NCI-H1105 (cell line): ENCODE measurements at regions not wholly inside any gene's neighbourhood (a gene's known extent, or its start where the extent isn't known, plus 50 kb on each side); places are given as distances from the start of the nearest gene placed in this dataset.
"Not testable (repeated sequence)": the region's sequence is repeated elsewhere in the genome, so short reads cannot be mapped to it uniquely, and the experiment has no call there.

Experiments
- DNase-seq: peaks from one replicate; lab custom pipeline; 2025; lab: John Stamatoyannopoulos, UW

DNA sequence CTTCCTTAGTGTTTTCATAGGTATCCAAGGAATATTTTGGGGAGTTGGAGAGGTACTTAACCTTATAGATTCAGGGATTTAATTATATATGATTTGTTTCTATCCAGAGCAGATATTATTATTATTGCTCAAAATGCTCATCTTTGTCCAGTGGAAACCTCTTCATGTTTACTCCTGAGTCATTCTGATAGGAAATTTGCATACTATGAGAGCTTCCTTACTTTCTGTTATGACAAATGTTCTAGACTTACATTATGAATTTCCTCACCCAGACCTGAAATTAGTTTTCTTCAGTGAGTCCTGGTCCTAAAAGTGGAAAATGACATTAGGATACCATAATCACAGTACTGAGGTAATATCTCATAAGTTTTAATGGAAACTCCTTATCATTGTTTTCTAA, 57.5 kb upstream of the PLPPR5 start:
- DNase-seq, result no peak

DNA sequence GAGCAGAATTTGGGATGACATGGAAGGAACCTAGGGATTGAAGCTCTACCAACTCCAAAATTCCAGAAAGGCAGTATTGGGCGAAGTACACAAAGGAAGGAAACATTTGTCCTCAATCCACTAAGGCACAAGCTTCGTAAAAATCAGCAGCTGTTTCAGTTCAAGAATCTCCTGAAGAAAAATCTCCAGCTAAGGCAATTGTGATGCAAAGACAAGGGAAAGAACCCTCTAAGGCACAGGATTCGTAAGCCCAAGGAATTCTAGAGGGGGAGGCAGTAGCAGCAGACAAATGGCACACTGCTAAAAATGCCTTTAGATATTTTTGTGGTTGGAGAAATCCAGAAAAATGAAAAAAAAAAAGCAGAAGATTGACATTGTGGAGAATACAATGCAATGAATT, 64.5 kb upstream of the PLPPR5 start:
- no peak for DNase-seq

DNA sequence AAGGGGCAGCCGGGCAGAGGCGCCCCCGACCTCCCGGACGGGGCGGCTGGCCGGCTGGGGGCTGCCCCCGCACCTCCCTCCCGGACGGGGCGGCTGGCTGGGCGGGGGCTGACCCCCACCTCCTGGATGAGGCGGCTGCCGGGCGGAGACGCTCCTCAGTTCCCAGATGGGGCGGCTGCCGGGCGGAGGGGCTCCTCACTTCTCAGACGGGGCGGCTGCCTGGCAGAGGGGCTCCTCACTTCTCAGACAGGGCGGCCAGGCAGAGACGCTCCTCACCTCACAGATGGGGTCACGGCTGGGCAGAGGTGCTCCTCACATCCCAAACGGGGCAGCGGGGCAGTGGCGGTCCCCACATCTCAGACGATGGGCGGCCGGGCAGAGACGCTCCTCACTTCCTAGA, 73.9 kb upstream of the PLPPR5 start:
- not testable (repeated sequence) for DNase-seq

DNA sequence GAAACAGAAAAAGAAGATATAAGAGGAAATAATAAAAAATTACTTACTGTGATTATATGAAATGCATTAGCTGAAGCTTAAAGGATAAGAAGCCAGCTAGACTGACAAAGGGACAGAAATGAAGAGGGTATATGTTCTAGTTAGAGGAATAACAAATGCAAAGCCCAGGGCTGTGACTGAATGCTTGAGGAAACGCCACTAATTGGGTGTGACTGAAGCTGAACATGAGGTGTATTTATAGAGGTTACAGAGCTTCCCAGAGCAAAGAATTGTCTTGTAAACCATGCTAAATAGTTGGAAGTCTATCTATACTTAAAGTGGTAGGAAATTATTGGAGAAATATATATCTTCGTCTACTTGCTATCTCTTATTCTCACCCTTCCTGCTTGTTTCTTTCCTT, 77.7 kb upstream of the PLPPR5 start:
- DNase-seq, result no peak

DNA sequence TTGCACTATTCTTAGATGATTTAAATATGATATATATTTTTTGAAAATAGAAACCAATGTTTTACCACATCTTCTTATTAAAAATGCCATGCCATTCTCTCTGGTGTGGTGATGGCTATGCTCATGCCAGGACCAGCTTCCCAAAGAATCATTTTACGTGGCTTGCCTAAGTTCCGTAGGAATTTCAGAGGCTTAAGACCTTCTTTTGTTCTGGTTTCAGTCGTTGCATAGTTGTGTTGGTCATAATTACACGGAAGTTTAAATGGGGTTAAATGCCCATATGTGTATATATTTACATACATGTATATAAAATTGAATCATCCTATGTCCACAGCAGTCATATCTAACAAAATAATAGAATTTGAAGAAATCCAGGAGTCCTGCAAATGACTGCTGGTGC, 78.7 kb upstream of the PLPPR5 start:
- DNase-seq, result no peak

DNA sequence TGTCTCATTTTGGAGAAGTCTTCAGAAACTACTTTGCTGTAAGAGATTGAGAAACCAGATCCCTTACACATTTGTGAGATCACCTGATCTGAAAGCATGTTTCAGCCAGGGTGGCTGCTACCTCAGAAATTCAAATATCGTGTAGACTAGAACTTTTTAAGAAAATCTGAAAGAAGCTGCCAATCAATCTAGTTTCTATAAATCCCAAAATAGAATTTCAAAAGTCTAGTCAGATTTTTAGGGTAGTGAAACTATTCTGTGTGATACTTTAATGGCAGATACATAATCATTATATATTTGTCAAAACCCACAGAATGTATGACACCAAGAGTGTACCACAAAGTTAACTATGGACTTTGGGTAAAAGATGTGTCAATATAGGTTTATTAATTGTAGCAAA, 79.9 kb upstream of the PLPPR5 start:
- DNase-seq, result no peak

DNA sequence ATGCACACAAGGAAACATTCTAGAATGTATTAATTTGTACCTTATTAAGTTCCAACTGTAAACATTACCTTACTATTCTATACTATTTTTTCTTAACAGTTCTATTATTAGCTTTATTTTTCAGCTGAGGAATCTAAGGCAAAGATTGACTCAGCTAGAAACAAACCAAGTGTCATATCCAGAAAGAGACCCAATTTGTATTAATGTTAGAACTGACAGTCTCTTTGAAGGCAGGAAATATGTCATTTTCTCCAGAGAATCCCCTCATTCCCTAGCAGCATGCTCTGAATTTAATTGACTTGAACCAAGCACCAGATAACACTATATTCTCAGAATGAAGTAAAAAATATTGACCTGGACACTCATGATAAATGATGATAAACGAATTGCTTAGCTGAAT, 81.4 kb upstream of the PLPPR5 start:
- no peak for DNase-seq

DNA sequence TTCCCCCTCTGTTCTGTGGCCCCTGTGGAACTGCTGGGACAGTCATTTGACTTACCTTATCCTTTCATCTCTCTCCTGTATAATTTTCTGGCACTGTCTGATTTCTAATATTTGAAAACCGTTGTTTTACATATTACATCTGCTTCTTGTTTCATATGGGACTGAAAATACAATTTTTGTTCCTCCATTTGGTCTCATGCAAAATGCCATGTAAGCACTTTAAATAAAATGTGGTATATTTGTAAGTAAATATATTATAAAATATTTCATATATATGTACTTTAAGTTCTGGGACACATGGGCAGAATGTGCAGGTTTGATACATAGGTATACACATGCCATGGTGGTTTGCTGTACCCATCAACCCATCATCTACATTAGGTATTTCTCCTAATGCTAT, 93.9 kb upstream of the PLPPR5 start:
- DNase-seq, result no peak

DNA sequence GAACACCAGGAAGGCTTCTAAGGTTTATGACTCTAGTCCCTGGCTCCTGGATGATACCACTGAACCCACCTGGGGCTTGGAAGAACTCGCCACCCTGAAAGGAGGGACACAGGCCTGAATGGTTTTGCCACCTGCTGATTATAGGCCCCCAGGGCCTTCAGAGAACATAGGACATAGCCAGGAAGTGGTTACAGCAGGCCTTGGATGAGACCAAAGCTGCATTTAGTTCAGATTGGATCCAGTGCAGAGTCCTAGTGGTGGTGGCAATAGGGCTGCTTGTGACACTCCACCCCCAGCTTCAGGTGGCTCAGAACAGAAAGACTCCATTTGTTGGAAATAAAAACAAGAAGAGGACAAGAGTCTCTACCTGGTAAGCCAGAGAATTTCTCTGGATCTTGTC, 101.6 kb upstream of the PLPPR5 start:
- no peak for DNase-seq

DNA sequence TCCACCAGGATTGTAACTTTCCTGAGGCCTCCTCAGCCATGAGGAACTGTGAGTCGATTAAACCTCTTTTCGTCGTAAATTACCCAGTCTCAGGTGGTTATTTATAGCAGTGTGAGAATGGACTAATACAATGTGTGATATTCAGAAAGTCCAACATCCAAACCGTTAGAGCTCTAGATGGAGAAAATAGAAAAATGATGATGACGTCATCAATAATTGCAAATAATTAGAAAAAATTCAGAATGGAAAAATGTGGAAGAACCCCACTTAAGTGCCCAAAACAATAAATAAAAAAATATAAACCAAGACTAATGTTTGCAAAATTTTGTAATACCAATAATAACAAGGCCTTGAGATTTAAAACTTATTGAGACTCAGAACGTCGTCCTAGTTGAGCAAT, 103.0 kb upstream of the PLPPR5 start:
- no peak for DNase-seq

DNA sequence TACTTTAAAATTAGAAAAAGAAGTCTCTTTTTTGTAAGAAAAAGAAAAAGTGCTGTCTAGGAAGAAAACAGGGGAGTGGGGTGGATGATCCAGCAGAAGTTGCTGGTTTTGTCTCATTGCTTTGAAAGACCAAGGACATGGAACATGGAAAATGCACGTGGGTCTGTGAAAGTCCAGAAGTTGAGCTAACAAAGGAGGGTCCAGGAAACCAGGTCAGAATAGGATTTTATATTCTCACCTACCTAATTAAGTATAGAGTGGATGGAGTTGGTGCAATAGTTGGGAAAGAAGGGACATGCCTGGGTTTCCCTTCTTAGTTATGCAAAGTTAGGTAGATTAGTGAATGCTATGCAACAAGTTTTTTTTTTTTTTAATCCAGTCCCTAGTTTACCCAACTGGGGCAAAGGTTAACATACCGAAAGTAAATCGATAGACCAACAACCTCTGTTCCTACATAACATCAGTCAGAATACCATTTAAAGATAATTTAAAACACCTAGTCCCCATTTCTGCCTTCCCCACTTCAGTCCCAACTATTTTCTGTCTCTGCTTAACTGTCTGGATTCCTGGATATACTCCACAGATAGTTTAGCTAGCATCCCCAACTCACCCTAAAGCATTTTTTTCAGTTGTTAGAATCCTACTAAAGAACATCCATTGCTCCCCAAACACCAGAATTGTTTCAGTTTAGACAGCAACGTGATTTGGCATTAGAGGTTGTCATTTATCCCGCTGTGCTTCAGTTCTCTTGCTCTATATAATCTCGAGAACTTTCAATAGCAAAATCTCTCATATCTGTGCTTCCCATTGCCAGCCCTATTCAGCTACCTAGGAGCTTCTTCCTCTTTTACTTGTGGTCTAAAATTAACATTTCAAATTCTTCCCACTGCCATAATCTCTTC, 105.7 kb upstream of the PLPPR5 start:
- DNase-seq, result no peak

DNA sequence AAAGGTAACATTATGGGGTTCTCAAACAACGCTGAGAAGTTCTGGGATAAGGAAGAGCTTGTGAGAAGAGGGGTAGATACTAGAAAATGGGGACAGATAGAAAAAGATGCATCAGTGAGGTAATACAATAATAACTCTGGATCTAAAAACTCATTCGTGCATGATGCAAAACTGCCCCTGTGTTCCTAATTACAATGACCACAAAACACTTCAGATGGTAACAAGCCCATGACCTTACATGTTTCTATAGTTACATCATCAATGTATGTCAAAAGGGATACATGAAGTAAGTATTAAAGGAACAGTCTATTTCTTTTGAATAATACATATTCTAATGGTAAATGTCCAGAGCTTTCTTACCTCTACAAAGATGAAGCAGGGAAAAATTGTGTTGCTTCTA, 110.6 kb upstream of the PLPPR5 start:
- DNase-seq, result no peak

DNA sequence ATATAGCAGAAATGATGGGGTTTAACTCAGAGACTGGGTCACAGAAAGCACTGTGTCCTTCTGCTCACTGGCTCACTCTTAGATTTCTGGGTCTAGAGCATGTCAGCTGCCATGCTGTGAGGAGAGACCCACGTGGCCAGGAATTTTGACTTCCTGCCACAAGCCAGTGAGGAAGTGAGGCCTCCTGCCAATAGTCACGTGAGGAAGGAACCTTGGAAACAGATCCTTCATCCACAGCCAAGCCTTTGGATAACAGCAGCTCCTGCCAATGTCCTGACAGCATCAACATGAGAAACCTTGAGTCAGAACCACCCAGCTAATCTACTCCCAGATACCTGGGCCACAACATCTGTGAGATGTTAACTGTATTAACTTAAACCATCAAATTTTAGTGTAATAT, 114.5 kb upstream of the PLPPR5 start:
- DNase-seq, result no peak

DNA sequence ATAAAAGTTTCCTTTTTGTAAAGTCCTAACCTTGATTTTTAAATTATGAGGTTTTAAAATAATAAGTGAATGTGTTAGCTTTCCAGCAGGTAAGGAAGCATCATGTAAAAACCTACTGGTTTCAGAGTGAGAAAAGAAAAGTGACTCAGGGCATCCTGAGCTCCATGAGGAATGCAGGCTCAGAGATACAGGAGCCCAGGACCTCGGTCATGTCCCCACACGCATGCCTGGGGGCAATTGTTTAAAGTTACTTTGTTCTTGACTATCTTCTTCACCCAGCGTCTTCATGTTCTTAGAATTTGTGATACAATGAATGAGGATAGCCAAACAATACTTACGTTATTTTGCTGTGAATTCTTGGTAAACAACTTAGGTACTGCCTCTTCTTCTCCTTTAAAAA, 117.4 kb upstream of the PLPPR5 start:
- no peak for DNase-seq

DNA sequence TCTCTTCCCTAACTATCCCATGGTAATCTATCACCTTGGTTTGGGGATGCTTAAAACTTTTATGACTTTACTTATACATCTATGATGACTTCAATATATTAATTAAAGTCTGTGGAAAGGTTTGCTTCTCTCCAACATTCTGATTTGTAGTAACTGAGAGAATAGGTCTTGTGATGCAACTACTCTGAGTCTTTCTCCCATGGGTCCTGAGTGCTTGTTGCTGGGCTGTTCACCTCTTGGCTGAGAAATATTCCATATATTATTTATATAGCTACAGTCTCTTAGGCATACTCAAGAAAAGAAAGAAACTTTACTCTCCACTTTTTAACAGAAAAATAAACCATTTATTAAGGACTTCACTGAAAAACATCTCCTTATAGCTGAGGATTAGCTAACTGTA, 119.3 kb upstream of the PLPPR5 start:
- no peak for DNase-seq

DNA sequence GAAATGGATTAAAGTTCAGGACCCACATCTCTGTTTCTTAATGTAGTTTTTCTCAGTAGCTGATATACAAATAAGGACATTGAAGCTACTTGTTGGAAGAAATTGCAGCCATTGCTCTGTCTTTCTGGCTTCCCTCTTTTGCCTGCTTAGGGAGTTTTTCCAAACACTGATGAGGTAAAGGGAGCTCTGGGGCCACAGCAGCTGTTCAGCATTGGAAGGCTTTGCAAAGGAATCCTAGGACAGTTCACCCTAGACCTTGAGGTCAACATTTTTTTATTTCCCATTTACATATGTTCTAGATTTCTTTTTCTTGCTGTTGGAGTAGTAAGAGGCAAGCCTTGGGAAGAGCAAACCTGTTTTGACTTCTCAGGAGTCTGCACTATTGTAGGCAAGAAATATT, 126.9 kb upstream of the PLPPR5 start:
- DNase-seq, result no peak

DNA sequence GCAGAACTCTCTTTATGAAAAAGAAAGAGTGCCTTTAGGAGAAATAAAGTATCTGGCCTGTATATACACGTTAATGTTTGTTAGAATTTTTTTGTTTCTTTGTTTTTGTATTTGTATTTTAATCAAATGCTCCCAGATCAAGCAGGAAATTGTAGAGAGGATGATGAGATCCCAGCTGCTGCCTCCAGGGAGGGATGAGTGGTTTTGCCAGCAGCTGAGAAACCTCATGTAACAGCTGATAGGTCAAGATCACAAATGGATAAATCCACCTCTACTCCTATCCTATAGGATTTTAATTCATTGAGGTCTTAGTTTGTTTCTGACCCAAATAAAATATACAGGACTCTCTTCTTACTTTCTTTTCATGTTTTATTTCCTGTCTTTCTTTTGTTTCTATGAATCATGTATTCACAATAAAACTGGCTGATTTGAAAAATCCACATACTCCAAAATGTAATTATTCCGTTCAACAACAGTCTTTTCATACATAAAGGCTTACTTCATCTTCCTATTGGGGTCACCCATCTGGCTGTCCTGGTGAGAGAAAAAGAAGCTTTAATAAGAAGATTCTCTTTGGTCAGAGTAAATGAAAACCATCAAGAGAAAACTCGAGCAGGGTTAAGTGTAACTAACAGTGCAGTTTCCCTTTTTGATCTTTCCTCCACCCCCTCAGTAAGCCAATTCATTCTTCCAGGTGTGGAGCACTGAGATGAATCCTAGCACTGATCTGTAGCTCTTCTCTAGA, 129.3 kb upstream of the PLPPR5 start:
- no peak for DNase-seq

DNA sequence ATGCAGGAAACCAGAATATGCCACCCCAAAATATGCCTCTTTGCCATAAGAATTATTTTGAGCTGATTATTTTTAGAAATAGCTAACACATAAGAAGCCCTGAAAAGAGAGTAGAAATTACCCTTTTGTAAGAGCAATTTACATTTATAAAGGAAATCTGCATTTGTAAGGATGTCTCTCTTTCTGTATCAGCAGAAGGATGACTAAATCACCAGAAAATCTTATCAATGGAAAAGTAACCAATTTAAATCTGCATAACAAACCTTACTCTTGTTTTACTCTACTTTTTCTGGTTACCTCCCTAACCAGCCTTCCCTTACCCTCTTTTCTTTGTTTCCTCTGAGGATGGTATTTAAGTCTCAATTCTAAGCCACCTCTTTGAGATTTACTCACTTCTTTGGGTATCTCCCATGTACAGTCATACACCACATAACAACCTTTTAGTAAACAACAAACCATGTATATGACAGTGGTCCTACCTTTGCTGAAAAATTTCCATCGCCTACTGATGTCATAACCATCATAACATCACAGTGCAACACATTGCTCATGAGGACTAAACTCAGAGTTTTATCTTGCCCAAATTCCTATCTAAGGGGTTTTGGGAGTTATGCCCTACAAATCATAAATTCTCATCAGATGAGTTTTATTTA, 126.6 kb upstream of the PLPPR4 start:
- DNase-seq, result no peak

DNA sequence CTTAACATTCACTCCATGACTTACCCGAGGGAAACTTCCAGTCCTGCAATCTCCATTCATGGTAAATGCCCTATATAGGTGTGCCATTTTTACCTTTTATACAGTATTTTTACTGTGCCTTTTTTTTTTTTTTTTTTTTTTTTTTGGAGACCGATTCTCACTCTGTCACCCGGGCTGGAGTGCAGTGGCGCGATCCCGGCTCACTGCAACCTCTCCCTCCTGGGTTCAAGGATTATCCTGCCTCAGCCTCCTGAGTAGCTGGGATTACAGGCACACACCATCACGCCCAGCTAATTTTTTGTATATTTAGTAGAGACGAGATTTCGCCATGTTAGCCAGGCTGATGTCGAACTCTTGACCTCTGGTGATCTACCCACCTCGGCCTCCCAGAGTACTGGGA, 124.4 kb upstream of the PLPPR4 start:
- DNase-seq, result no peak

DNA sequence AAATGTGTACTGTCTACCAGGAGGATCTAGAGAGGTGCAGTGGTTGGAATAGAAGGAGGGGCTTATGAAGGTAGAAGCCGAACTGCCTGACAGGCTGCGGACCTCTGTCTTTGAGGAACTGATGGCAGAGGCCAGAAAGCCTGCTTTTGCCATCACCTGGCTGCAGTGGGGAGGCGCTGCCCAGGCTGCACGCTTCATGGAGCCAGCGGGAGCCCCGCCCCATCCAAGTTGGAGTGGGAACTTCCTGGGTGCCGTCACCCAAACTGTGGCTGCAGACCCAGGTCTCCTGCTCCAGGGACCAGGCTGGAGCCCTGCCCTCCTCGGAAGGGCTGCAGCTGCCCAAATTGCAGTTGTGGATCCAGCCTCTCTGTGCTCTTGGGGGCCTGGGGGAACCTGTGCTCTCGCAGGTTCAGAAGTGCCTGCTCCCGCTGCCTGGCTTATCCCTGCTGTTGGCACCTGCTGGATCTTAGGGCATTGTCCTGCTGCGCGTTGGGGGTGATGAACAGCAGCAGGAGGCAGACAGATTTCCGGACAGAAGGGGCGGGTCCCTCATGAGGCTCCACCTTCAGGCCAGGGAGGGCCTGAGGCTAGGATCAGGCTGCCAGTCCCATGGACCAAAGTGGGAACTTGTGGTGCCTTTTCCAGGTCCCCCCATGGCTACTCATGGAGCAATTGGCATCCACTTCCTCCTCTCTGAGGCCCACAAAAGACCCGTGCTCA, 118.0 kb upstream of the PLPPR4 start:
- DNase-seq, result no peak

DNA sequence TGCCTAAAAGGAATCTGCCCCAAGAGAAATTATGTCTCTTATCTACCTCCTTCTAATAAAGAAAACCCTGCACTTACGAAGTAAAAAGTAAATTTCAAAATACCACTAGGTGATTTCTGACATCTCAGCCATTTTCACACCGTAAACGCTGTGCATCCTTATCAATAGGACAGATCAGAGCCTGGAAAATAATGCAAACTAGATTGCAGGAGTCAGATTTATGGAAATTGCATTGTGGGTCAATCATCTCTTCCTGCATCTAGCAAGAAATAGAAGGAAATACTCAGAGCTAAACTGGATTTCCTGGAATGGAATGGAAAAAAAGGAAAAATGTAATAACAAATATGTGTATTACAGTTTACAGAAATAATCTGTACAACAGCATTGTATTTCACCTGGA, 114.3 kb upstream of the PLPPR4 start:
- no peak for DNase-seq

DNA sequence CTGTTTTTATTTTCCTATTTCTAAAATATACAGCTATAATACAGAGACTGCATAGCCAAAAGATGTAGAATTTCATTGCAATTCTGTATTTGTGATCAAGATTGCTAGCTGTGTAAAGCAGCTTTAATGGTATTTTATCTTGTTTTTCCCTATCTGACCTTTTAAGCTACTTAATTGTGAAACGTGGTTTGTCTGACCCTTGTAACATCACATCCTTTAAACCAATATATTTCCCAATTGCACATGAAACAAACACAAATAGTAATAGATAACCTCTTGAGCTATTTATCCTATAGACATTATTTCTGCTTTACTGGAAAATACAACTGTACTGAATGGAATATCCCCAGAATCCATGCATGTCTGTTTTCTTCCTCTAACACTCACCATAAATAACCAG, 112.2 kb upstream of the PLPPR4 start:
- DNase-seq, result no peak
